GM19328 (cell line): ENCODE measurements at regions not wholly inside any gene's neighbourhood (a gene's known extent, or its start where the extent isn't known, plus 50 kb on each side); places are given as distances from the start of the nearest gene placed in this dataset.
"Not testable (repeated sequence)": the region's sequence is repeated elsewhere in the genome, so short reads cannot be mapped to it uniquely, and the experiment has no call there.

Experiments used
- ATAC-seq: cut with Tn5 transposase; IDR thresholded peaks from one replicate; pipeline ENCODE4 v1.9.1; 2021; ENCODE audit warnings: mild to moderate bottlenecking, moderate library complexity; ENCODE audit not compliant: unreplicated experiment

DNA sequence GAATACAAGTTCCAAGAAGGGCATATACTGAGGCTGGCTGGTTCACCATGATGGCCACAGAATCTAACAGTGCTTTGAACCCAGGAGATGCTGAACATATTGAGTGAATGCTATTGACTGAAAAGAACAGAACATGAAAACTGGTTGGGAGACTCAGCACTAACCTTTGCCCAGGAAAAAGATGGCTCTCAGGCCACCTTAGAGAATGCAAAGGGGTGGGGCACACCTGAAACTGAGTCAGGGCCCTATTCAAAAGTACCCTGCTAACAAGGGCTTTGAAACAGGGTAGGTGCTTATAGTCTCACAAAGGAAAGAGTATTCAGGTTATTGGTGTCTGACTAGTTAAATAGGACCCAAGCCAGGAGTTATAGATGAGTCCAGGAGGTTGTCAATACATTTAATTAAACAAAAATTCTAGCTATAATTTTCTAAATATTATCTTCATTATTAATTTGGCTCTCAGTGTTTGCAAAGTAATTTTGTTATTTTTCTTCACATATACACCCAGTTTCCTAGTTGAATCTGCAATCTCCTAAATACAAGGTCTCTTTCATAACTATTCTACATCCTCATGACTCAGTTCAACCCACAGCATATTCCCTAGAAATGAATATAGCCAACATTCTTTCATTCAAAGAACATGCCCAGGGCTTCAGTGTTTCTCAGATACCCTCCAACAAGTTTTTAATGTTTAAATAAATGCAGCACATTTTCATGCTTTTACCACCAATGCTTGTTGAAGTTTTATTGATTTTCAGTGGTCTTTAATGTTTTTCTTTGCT is 144.2 kb upstream of the RAPGEF2 start:
- ATAC-seq, result no peak

DNA sequence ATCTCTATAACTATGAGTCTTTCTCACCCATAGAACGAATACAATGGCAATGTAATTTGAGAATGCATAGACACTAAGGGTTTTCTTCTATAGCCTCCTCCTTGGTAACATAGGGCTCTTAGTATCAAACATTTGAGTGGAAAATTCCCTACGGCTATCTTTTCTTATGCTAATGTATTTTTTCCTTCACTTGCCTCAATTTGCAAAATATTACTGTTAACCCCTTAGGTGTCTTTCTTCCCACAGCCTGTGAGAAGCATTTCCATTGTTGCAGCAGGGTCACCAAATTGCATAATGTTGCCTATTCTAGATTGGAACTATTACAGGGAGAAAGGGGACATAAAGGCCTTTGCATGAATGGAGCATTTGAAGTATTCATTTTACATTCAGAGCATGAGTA is 140.5 kb upstream of the RAPGEF2 start:
- ATAC-seq, result no peak

DNA sequence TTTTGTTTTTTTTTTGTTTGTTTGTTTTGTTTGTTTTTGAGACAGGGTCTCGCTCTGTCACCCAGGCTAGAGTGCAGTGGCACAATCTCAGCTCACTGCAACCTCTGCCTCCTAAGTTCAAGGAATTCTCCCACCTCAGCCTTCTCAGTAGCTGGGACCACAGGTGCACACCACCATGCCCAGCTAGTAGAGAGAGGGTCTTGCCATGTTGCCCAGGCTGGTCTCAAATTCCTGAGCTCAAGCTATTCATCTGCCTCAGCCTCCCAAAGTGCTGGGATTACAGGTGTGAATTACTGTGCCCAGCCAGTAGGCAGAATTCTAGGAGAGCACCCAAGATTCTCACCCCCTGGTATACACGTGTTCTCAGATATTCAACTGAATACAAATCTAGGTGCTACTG is 139.6 kb upstream of the RAPGEF2 start:
- not testable (repeated sequence) for ATAC-seq

DNA sequence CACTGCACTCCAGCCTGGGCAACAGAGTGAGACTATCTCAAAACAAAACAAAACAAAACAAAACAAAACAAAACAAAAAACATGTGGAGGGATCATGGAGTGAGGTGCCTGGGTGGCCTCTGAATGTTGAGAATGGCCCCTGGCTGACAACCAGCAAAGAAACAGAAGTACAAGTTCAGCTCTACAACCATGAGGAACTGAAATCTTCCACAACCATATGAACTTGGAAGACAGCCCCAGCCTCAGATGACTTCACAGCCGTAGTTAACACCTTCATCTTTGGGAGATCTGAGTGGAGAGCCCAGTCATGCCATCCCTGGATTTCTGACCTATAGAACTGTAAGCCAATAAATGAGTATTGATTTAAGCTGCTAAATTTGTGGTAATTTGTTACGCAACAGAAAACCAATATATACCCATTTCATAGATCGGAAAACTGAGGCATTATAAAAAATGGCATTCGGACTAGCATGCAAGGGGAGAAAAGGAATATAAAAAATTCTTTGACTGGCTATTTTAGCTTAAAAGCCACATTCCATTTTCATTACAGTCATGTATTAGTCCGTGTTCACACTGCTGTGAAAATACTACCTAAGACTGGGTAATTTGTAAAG is 138.7 kb upstream of the RAPGEF2 start:
- ATAC-seq, result no peak

DNA sequence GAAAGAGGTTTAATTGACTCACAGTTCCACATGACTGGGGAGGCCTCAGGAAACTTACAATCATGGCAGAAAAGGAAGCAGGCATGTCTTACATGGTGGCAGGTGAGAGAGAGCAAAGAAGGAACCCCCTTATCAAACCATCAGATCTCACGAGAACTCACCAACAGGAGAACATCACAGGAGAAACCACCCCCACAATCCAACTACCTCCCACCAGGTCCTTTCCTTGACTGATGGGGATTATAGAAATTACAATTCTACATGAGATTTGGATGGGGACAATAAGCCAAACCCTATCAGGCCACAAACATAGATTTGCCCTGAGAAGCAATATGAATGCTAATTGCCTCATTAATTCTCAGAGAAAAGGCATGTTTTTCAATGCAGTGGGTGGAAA is 138.2 kb upstream of the RAPGEF2 start:
- ATAC-seq, result no peak

DNA sequence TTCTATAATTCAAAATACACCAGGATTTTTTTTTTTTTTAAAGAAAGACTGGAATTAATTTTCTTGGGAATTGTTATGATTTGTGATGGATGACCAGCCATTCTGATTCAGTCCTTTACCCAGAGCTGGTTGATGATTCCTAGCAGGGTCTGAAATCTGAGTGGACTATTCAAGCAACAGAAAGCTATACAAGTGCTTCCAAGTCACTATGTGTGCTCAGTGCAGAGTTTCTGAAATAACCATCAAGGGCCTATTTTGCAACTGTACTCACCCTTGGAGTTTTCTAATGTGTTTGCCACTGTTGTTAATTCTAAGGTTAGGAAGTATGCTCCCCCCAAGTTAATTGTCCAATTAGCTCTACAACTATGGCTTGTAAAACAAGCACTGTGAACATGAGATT is 137.7 kb upstream of the RAPGEF2 start:
- ATAC-seq, result no peak

DNA sequence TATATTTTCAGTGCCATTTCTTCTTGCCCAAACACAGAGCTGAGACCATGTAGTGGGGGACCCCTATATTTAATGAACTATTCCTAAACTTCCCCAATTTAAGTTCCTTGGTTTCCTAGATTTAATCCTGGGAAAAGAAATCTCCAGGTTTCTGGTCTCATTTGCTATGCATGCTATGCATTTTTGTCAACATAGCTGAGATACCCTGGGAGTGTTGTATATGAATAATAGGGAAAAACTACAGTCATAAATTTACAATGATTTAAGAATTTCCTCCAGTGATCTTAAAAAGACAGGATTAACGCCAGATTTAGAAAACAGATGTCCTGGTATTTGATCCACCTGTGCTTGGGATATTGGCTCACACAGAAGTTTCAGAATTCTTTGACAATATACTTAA is 136.8 kb upstream of the RAPGEF2 start:
- ATAC-seq, result no peak

DNA sequence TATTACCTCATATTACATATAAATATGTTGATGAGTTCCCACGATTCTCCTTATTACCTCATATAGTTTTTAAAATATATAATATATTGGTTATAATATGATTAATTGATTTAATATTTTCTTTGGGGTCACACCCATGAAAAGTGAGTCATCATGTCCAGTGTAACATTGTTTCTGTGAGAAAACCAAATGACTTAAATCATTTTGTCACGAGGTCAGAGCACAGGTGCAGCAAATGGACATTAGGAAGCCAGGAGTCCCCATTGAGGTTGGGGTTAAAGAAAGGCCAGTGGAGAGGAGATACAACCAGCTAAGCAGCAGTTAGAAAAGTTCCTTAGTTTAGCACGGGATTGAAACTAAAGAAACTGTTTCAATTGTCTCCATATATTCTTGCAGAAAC is 133.9 kb upstream of the RAPGEF2 start:
- ATAC-seq, result no peak

DNA sequence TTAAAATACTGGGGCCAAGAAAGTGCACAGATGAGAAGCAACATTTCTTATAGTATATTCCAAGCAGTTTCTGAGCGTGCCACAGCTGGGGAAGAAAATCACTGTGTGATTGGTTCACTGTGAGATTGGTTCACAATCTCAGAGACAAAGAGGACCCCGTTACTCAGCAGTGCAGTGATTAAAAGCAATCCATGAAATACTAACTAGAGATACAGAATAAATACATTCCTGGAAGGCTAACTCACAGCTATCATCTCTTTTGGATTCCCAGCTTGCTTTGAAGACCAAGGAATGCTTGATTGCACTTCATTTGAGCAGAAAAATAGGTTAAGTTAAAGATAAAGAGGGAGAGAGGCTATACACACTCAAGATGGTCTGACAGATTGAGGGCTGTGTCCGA is 132.1 kb upstream of the RAPGEF2 start:
- no peak for ATAC-seq

DNA sequence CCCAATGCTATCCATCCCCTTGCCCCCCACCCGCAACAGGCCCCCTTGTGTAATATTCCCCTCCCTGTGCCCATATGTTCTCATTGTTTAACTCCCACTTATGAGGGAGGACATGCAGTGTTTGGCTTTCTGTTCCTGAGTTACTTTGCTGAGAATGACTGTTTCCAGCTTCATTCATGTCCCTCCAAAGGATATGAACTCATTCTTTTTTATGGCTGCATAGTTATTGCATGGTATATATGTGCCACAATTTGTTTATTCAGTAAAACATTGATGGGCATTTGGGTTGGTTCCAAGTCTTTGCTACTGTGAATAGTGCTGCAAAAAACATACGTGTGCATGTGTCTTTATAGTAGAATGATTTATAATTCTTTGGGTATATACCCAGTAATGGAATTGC is 128.4 kb upstream of the RAPGEF2 start:
- ATAC-seq, result not testable (repeated sequence)

DNA sequence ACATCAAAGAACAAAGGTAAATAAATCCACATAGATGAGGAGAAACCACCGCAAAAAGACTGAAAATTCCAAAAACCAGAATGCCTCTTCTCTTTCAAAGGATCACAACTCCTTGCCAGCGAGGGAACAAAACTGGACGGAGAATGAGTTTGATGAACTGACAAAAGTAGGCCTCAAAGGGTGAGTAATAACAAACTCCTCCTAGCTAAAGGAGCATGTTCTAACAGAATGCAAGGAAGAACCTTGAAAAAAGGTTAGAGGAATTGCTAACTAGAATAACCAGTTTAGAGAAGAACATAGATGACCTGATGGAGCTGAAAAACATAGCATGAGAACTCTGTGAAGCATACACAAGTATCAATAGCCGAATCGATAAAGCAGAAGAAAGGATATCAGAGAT is 122.2 kb upstream of the RAPGEF2 start:
- ATAC-seq, result not testable (repeated sequence)

DNA sequence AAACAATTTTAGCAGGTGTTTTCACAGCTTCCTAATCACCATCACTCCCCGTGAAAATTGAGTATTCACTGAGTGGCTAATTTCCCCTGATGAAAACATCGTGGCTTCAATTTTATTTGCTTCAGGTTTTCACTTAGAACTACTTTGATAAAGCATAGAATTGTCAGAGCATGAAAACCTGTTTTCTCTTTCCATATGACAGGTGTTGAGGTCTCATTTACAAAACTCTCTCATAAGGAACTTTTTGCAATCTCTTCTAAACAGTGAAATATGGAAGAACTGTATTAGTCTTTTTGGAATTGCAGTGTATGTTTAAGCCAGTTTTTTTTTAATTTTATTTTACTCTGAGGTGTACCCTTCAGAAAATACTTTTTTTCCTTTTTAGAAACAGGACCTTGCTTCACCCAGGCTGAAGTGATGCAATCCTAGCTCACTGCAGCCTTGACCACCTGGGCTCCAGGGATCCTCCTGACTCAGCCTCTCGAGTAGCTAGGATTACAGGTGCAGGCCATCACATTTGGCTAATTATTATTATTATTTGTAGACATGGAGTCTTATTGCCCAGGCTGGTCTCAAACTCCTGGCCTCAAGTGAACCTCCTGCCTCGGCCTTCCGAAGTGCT is 111.2 kb upstream of the RAPGEF2 start:
- ATAC-seq, result no peak

DNA sequence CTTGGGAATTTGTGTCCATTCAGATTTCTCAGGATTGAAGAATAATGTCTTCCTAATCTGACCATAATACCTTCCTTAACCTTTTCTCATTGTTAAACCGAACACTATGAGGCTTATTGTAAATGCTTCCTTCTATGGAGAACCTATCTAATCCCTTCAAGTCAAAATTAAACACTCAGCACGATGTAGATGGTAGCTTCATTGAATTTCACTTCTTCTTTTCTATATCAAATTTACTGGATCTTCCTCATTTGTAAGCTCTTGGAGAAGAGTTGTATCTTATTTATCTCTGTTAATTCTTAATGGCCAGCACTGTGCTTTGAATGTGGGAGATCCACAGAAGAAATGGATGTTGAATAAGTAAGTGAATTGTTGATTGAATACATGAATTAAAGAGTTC is 109.0 kb upstream of the RAPGEF2 start:
- no peak for ATAC-seq

DNA sequence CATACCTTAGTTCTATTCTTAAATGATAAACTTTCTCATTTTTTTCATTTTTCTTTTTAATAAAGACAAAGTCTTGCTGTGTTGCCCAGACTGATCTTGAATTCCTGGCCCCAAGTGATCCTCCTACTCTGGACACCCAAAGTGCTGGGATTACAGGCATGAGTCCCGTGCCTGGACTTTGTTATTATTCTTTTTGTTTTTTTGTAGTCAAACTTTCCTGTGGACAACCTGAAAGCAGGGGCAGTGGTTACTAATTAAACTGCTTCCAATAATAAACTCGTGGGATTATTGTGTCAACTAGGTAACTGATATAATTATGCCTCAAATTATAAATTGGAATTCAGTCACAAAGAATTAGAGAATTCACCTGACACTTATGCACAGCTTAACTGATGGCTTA is 107.8 kb upstream of the RAPGEF2 start:
- no peak for ATAC-seq

DNA sequence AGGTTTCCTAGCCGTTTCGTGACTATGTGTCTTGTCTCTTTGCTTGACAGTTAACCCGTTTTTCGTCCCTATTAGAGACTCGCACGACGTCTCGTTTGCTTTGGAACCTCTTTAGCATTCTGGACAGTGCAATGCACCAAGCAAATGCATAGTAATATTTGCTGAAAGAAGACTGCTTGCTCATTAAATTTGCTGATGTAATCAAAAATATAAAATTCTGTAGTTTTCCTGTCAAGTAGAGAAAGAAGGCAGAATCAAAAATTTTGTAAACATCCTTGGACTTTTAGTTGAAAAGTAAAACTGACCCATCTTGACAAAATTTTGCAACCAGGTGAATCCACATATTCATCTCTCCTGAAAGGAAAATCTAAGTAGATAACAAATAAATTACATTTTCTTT is 106.9 kb upstream of the RAPGEF2 start:
- ATAC-seq, result no peak

DNA sequence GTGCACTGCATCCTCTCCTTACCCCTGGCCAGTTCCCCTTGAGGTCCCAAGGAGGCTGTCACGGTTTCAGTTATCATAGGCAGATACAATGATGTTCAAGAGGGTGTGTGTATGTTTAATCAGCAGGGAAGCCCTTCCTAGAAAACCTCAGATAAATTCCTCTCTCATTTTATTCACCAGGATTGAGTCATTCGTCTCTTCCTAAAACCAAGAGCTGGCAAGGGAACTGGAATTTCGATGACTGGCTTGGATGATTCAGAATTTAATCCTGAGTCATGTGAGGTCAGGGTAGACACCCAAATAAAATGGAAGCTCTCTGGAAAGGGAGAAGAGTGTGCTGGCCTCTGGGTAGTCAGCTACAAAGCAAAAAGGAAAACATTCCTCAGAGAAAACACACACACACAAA is 106.2 kb upstream of the RAPGEF2 start:
- ATAC-seq, result no peak

DNA sequence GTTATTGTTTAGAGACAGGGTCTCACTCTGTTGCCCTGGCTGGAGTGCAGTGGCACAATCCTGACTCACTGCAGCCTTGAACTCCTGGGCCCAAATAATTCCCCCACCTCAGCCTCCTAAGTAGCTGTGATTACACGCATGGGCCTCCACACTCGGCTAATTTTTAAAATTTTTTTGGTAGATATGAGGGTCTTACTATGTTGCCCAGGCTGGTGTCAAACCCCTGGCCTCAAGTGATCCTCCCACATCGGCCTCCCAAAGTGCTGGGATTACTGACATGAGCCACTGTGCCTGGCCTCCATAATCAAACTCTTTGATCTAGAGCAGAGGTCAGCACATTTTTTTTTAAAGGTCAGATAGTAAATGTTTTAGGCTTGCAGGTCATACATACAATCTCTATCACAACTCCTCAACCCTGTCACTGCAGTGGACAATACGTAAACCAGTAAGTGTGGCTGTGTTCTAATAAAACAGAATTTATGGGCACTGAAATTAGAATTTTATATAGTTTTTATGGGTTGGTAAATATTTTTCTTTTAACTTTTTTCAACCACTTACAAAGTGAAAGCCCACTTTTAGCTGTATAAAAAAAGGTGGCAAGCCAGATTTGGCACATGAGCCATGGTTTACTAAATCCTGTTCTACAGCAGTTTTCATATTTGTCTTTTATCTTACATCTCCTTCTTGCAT is 105.1 kb upstream of the RAPGEF2 start:
- ATAC-seq, result no peak

DNA sequence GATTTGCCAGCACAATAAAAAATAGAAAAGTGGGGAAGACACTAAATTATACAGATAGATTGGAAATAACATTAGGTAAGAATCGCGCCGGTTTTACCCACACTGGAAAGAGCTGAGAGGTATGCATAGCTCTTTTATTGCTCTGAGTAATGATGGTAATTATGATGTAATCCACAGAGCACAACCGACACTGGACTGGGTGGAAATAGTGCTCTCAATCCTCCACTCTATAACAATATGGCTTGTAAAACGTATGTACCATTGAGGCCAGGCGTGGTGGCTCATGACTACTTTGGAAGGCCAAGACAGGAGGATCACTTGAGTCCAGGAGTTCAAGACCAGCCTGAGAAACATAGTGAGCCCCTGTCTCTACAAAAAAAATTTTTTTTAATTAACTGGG is 104.3 kb upstream of the RAPGEF2 start:
- ATAC-seq, result no peak

DNA sequence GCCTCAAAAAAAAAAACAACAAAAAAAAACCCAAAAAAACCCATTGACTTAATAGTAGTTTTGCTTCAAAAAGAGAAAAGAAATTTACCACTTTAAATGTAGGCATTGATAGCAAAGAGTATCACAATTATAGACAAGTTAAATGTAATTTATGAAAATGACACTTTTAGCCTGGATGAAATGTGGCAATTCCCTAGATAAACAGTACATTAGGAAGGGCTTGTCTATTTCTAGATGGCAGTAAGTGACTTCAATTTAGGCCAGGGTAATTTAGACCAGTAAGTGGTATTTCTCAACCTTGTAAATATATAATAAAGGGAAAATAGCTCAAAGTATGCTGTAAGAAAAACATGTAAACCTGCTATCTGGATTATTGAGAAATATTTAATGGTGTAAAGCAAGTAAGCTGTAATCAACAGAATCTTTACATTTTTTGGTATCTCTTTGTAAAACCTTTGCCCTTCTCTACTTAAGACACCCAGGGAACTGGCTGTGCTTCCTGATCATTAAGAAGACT is 103.7 kb upstream of the RAPGEF2 start:
- ATAC-seq, result no peak

DNA sequence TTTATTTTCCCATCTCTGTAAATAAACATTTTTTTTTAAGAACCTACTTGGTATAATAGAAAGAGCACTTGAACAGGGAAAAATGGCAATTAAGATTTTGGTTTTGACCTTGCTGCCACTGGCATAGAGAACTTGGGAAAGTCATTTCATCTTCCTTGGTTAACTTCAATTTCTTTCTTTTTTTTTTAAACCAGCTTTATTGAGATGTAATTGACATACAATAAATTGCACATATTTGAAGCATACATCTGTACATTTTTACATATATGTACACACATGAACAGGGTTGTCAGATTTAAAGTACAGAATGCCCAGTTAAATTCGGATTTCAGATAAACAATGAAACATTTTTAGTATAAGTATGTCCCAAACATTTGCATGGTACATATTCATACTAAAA is 103.0 kb upstream of the RAPGEF2 start:
- no peak for ATAC-seq

DNA sequence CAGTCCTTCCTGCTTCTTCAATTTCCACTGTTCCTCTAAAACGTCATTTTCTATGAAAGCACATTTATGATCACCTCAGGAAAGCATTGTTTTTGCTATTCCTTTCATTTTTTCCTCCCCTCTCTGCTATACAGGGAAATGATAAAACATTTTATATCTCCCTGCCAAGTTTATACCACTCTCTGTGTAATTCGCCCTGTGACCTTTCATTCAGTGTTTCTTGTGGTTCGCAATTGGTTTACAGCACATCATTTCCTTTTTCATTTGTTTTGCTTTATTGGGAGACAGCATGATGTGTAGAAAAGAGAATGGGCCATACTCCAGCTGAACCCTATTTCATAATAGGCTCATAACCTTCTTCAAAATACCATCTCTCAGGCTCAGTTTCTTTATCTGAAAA is 99.9 kb upstream of the RAPGEF2 start:
- no peak for ATAC-seq
